ENCODE measurements at regions not wholly inside any gene's neighbourhood (a gene's known extent, or its start where the extent isn't known, plus 50 kb on each side); places are given as distances from the start of the nearest gene placed in this dataset.
A peak's percentile ranks its signal among the peaks of the same experiment; 100 is the strongest.

DNA sequence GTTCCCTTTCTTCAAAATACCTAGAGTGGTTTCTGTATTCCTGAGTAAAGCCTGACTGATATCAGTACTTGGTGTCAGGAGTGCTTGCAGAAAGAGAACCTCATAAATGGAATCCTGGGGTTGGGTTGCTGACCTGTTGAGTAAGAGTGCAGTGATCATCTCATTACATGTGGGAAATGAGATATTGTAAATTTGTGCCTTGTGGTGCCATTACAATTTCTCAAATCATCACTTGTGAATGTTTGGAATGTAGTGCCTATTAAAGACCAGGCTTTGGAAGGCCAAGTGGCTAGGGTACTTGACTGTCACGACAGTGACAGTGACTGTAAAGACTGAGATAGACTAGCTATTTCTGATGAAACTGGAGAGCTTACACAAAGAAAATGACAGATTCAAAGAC is 176.7 kb upstream of the CTTNBP2NL start:
- DNase-seq (ENCODE audit: low read depth) = no peak

GRCh38 chr1:112230232-112230631 is 165.8 kb upstream of the CTTNBP2NL start:
- DNase-seq (ENCODE audit: low read depth) = no peak

DNA sequence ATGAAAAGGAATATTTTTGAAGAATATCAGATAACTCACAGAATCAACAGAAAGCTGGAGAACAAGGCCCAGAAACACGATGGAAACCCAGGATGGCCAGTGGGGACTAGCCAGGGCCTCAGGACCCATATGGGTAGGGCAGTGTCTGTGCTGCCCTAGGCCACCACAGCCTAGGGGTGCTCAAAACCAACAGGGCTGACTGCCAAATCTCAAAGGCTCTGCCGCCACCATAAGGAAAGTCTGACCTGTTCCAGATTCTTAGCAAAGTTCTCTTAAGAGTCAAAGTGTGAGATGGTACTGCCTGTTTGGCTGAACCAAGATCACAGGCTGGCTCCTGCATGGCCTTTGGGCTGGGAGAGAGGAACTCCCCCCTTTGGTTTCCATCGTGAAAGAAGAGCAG is 164.7 kb upstream of the CTTNBP2NL start:
- DNase-seq (ENCODE audit: low read depth) = no peak

GRCh38 chr1:112232848-112233247 is 163.2 kb upstream of the CTTNBP2NL start:
- no peak for DNase-seq (ENCODE audit: low read depth)

DNA sequence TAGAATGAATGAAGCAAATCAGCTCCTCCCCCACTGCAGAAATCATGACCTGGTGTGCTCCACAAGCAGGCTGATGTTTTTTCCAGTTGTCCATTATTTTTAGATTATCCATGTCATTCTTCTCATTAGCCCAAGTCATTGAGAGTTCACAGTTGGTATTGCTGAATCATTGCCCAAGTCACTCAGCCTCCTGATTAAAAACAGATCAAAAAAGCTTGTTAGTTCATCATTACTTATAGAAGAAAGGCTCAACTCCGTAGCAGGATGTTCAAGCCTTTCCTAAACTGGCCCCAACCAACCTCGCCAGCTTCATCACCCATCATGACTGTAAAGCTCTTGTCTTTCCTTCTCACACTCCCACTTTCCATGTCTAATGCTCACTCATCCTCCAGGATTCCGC is 161.3 kb upstream of the CTTNBP2NL start:
- no peak for DNase-seq (ENCODE audit: low read depth)

DNA sequence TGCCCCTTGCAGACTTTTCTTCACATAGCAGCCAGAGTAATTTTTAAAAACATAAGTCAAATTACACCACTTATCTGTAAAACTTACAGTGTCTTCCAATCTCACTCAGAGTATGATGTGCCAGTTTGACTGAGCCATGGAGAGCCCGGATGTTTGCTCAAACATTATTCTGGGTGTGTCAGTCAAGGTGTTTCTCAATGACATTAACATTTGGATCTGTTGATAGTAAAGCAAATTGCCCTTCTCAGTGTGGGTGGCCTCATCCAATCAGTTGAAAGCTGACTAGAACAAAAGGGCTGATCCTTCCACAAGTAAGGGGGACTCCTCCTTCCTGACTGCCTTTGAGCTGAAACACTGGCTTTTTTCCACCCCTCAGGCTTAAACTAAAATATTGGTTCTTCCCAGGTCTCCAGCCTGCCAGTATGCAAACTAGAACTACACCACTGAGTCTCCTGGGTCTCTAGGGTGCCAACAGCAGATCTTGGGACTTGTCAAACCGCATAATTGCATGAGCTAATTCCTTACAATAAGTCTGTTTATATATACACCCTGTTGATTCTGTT is 157.9 kb upstream of the CTTNBP2NL start:
- DNase-seq (ENCODE audit: low read depth) = no peak

DNA sequence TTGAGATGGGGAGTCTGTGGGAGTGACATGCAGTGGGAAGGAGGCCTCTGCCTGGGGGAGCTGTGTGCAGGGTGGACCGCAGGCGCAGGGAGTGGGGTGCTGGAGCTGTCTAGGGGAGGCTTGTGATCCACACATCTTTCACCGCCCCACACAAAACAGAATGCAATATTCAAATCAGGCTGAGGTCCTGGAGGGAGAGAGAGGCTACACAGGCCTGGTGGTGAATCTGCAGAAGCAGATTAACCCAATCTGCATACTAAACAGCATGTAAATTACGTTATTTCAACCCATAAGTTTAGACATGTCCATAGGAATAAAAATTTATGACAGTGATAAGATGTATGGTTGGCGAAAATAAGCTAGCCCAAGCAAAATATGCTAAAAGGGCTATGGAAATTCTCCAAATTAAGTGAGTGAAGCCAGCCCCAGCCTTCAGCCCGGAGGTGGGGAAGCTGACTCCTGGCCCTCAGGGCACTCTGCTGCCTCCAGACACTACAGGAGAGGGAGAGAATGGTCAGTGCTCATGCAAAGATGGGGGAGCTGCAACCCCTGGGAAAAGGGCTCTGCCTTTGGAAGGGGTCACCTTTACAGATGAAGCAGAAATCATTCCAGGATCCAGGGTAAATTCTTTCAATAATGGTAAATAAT is 156.2 kb upstream of the CTTNBP2NL start:
- DNase-seq (ENCODE audit: low read depth) = no peak

GRCh38 chr1:112242470-112242869 is 153.5 kb upstream of the CTTNBP2NL start:
- DNase-seq (ENCODE audit: low read depth) = no peak

DNA sequence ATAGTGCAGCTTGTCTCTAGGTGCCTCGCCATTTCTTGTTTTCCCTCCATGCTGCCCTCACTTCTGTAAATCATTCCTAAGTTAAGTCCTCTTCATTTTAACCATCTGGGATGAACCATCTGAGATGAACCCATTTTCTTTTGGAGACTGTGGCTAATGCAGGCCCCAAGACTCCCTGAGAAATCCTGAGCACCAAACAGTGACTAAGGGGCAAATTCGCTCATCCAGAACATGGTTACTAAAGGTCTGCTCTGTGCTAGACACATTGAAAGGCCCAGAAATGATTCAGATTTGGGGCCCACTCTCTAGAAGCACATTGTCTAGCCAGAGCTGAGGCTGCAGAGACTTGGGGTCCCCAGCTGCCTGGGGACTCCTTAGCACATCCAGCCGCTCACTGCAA is 151.9 kb upstream of the CTTNBP2NL start:
- DNase-seq (ENCODE audit: low read depth) = no peak

DNA sequence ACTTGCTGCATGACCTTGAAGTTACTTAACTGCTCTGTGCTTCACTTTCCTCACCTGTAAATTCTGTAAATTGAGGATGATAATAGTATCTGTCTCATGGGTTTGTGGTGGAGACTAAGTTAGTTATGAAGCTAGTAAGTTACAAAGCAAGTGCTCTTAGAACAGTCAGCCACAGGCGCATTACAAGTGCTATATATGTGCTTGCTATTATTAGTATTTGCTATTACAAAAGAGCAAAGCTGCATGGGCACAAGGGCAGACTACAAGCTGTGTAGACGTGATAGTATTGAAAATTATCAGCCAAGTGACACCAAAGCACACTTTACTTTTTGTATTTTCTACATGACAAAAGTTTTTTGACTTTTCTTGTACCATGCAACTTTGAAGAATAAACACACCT is 150.9 kb upstream of the CTTNBP2NL start:
- DNase-seq (ENCODE audit: low read depth) = no peak

DNA sequence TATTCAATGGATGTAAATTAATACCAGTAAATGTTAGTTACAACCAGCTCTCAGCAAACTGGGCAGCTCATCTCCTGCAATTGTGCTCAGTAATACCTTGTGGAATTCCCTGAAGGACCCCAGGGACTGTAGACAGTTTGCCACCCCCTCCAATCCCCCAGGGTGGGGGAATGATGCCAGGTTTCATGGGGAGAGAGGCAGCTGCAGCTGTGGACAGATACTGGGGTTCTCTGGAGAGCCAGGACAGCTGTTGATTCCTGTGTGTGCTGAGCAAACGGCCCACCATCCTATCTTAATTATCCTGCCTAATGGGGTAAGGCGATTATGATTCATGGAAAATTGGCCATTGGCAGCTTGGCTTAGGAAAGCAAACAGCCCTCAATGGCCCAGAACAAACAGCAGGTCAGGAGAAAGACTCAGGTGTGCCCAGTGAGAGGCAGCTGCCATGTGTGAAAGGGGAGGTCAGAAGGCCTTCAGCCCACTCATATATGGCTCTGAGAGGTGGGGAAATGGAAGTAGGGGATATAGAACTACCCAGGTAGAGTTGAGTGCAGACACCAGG is 148.9 kb upstream of the CTTNBP2NL start:
- DNase-seq (ENCODE audit: low read depth) = peak; percentile 63

GRCh38 chr1:112247961-112248360 is 148.1 kb upstream of the CTTNBP2NL start:
- DNase-seq (ENCODE audit: low read depth) = no peak

DNA sequence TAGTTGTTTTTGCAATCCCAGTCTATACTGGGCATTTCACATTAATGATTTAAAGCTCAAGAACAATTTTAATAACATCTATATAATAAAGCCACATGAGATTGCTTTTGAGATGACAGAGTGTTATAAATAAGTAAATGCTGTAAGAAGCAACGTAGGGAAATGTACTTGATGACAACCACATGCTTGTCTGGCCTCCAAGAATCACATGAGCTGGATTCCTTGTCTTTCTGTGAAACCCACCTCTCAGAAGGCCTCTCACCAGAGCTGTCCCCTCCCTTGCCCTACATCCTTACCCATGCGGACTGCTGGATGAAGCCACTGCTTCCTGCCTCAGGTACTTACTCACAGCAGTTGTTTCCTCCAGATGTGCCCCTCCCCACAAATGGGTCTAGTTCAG is 145.1 kb upstream of the CTTNBP2NL start:
- DNase-seq (ENCODE audit: low read depth) = no peak

DNA sequence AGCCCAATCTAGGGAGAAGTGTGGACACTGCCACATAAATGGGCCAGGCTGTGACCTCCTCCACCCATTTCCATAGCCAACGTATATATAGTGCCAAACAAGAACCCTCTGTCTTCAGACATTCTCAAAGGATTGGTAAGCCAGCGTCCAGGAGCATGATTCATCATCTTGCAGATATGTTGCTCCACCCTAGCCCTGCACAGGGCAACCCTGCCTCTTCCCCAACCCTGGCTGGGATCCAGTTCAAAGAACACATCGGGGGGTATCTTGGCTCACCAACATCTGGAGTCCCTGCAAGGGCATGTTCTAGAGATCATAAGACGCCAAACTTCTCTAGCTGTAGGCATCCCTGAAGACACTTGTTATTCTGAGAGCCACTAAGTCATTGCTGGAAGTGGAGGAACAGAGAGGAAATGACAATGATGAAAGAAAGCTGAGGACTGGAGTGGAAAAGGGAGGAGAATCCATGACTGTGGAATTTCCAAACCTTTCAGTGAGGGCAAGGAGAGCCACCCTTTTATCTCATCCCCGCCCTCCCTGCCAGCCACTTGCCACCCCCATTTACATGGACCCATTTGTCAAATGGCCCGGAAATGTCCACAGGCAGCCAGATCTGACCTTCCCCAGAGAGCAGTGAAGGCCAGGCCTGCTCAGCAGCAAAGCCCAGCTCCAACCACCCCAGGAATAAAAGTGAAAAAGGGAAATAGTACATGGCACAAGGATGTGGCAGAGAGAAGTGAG is 144.1 kb upstream of the CTTNBP2NL start:
- peak; percentile 81 for DNase-seq (ENCODE audit: low read depth)

GRCh38 chr1:112253366-112253765 is 142.6 kb upstream of the CTTNBP2NL start:
- peak; percentile 49 for DNase-seq (ENCODE audit: low read depth)

- DNase-seq (ENCODE audit: low read depth) = peak; percentile 96
Measured at GRCh38 chr1:112255080-112255479, 140.9 kb upstream of the CTTNBP2NL start.

GRCh38 chr1:112256411-112256810 is 139.6 kb upstream of the CTTNBP2NL start:
- peak; percentile 25 for DNase-seq (ENCODE audit: low read depth)

- peak; percentile 43 for DNase-seq (ENCODE audit: low read depth)
Measured at GRCh38 chr1:112257043-112257835, 138.8 kb upstream of the CTTNBP2NL start.

DNA sequence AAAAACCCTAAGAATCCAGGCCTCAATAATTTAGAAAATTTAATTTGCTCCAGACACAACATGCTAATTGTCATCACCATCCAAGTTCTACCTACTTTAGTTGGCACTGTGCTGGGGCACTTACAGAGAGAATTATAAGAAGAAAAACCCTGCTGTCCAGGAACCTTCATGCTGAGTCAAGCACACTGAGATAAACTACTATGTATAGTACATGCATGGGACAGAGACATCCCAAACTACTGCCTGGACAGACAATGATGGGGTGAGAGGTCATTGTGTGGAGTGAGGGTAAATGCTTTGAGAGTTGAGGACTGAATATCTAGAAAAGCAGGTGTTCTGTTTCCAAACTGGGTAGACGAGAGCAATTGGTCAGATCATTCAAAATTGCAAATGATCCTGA is 135.3 kb upstream of the CTTNBP2NL start:
- no peak for DNase-seq (ENCODE audit: low read depth)

DNA sequence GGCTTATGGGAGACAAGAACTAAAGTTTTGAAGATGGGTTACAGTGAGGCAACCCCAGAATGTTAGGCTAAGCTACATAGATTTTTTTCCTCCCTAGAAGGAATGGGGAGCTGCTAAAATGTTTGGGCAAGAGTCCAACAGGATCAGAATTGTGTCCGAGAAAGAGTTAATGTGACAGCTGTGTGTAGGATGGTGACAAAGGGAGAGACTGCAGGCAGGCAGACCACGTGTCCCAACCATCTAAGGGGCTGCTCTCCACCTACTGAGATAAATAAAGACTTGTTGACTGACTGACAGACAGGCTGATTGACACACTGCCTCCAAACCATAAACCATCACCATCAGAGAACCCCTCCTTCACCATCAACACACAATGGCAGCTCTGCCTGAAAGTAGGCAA is 133.7 kb upstream of the CTTNBP2NL start:
- DNase-seq (ENCODE audit: low read depth) = peak; percentile 13

- no peak for DNase-seq (ENCODE audit: low read depth)
Measured at GRCh38 chr1:112263042-112263441, 133.0 kb upstream of the CTTNBP2NL start.

DNA sequence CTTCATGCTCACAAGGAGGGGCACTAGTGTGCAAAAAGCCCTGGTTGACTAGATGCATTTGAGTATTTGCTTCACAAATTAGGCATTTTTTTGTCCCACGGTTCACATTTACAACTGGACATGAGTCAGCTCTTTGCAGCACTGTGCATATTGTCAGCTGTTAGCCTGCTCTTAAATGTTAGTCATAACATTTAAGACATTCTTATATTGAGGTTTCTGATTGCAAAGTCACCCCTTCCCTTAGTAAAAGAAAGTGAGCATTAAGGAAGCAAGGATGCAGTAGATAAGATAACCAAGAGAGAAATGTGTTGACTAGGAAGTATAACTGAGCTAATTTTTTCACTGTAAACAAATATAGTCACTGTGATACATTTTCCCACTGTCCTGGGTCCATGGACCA is 132.6 kb upstream of the CTTNBP2NL start:
- peak; percentile 92 for DNase-seq (ENCODE audit: low read depth)

Measured in LHCN-M2 (cell line).